GM21515 (cell line): ENCODE measurements at regions not wholly inside any gene's neighbourhood (a gene's known extent, or its start where the extent isn't known, plus 50 kb on each side); places are given as distances from the start of the nearest gene placed in this dataset.
"Not testable (repeated sequence)": the region's sequence is repeated elsewhere in the genome, so short reads cannot be mapped to it uniquely, and the experiment has no call there.

Source experiments
- ATAC-seq: cut with Tn5 transposase; IDR thresholded peaks from one replicate; pipeline ENCODE4 v1.9.1; 2021; ENCODE audit not compliant: unreplicated experiment

DNA sequence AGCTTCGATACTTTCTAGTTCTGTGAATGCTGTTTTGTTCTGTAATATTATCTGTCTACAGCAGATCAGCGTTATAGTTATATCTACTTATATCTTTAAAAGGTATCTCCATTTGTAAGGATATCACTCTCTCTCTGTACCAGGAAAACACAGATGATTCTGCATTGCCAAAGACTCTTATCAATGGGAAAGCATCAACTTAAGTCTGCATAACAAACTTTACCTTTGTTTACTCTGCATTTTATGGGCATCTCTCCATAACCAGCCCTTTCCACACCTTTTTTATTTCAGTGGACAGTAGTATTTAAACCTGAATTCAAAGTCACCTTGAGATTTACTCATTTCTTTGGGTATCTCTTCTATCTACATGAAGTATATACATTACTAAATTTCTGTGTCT, 238.7 kb upstream of the GRM7 start:
- no peak for ATAC-seq

DNA sequence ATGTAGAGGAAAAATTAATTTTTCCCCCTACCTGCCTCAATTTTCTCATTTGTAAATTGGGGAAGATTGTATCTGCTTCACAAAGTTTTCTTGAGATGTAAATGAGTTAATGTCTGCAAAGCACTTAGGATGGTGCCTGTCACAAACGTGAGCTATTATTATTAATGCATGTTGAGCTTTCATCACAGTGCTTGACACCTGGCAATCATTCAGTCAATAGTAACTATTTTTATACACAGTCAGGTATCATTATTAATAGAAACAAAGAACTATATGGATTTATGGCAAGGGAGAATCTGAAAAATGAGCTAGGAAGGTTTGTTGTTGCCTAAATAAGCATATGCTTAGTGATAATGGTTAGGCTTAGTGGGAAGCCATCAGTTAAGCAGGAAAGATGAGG, 238.2 kb upstream of the GRM7 start:
- no peak for ATAC-seq

DNA sequence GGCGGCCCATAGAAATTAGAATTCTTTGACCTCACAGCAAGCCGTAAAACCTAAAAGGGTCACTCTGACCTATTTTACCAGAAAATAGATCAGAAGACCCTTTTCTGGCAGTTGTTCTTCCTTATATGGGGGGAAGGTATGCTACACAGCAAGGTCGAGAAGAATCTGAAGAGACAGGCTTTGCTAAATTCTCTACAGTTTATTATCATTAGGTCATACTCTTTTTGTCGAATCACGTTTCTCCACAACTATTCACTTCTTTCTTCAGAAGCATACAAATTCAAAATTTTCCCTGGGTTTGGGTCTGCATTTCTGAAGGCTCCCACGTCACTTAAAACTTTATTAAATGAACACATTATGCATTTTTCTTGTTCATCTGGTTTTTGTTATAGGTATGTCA, 229.5 kb upstream of the GRM7 start:
- ATAC-seq, result no peak

DNA sequence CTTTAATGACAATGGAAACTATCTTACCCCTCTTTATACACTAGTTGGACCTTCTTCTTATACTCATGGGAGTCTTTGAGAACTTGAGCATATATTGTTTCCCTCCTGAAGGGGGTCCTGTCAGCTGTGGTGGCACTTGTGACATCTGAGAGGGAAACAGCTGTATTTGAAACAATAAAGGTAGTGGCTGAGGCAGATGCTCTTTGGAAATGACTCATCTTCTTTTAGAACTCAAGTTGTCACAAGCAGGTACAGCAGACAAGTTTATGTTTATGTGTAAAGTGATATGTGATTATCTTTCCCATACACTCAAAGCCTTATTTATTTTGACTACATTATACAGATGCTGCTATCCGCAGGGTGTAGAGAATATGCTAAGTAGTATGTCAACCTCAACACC, 220.0 kb upstream of the GRM7 start:
- ATAC-seq, result no peak

DNA sequence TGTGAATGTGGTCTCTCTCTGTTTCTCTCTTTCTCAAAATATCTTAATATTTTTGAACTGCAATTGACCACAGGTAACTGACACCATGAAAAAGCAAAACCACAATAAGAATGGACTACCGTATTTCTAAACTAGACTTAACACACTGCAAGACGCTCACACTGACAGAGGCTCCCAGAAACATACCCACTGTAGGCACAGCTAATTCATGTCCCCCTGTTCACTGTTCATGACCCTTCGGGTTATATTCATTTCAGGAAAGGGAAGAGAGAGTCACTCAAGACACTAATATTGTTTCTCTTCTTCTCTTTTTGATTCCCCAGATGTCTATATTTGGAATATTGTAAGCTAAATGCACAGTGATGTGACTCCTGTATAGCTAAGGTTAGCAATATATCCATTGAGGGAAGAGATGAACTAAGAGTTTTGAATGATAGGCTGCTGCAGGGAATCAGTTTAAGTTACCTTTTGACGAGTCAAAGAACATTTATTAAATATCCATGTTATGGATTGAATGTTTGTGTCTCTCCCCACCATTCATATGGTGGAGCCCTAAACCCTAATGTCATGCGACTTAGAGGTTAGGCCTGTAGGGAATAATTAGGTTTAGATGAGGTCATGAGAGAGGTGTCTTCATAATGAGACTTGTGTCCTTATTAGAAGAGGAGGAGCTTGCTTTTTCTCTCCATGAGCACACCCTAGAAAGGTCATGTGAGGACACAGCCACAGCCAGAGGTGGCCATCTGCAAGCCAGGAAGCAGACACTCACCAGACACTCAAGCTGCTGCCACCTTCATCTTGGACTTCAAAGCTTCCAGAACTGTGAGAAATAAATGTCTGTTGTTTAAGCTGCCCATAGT, 216.6 kb upstream of the GRM7 start:
- ATAC-seq, result no peak

DNA sequence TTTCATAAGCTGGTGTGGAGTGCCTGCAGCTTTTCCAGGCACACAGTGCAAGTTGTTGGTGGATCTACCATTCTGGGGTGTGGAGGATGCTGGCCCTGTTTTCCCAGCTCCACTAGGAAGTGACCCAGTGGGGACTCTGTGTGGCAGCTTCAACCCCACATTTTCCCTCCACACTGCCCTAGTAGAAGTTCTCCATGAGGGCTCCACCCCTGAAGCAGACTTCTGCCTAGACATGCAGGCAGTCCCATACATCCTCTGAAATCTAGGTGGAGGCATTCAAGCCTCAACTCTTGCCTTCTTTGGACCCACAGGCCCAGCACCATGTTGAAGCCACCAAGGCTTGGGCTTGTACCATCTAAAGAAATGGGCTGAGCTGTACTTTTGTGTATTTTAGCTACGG, 206.2 kb upstream of the GRM7 start:
- no peak for ATAC-seq

DNA sequence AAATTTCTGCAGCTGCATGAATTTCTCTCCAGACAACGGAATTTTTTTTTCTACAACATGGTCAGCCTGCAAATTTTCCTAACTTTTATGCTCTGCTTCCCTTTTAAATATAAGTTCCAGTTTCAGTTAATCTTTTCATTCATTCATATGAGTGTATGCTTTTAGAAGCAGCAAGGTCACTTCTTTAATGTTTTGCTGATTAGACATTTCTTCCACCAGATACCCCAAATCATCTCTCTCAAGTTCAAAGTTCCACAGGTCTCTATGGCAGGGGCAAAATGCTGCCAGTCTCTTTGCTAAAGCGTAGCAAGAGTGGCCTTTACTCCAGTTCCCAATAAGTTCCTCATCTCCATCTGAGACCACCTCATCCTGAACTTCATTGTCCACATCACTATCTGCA, 205.6 kb upstream of the GRM7 start:
- no peak for ATAC-seq

DNA sequence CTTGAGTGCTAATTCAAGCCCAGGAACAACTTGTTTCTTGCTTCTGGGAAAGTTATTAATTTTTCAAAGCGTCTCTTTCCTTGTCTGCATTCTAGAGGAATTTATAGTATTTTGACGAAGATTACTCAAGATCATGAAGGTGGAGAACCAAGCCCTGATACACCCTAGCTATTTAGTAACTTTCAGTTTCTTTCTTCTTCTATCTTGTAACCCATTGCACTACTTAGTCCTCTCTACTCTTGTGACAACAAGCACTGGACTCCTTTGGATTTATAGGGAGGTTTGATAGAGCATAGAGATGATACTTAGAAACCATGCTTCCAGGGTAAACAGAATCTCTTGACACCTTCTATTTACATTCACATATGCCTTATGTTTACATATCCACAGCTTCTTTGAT, 203.3 kb upstream of the GRM7 start:
- no peak for ATAC-seq

DNA sequence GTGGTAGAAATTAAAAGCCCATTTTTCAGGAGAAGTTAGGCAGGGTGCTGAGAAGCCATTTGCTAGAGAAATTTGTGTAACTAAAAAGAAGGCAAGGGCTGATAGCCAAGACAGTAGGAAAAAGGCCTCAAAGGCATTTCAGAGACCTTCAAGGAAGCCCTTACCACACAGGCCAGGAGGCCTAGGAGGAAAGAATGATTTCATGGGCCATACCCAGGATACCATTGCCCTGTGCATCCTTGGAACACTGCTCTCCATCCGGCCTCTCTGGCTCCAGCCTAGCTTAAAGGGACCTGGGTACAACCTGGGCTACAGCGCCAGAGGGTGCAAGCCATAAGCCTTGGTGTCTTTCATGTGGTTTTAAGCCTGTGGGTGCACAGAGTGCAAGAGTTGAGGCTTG, 193.6 kb upstream of the GRM7 start:
- ATAC-seq, result no peak

DNA sequence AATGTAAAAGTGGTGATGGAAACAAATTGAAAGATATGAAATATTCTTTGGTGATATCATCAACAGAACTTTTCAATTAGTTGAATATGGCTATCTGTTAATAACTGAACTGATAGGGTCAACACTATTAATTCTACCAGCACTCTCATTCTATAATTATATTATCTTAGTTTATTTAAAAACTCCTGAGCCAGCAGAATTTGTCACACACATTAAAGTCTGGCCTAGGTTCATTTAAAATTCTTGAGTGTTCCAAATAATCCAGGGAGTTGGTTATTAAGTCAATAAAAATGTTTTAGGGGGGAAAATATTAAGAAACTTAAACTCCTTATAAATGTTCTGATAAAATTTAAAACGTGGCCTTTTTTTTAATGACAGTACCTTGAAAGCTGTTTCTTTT, 189.6 kb upstream of the GRM7 start:
- no peak for ATAC-seq

DNA sequence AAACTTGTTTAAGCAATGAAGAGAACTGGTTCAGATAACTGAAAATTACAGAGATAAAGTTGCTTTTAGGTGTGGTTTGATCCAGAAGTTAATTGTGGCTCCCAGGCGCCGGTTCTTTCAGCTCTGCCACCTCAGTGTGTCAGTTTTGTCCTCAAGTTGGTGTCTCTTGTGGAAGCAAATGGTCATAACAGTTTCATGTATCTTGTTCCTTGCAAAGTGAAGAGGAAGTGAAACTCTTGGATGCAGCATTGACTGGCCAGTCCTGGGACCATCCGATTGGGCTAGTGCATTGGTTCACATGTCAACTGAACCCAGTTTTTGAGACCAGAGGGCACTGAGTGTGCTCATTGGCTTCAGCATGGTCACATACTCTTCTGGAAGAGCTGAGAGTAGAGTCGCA, 181.4 kb upstream of the GRM7 start:
- ATAC-seq, result peak; percentile 43

DNA sequence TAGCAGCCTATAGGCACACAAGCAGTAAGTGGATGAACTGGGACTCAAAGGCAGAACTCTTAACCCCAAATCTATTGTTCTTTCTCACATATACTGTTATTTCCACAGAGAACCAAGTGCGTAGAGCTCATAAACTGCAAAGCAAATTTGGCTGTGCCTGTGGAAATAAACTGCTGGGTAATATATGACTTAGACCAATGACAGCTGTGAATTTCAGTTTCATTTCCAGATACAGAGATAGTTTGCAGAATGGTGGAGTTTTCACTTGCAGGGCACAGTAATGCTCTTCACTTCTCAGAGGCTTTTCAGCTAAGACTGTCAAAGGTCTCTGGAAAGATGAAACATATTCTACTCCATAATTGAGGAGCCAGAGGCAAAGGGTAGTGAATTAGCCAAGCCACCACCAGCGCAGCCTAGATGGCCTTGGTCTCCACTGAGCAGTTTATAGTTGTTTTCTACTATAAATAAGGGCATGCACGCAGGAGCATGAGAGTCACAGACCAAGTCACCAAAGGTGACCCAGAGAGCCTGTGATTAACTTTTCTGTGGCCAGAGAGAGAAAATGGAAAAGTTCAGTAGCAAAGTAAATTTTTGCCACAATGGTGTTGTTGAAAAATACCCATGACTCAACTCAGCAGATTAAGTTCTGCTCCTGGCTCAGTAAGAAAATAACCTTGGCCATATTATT, 180.7 kb upstream of the GRM7 start:
- peak; percentile 96 for ATAC-seq

DNA sequence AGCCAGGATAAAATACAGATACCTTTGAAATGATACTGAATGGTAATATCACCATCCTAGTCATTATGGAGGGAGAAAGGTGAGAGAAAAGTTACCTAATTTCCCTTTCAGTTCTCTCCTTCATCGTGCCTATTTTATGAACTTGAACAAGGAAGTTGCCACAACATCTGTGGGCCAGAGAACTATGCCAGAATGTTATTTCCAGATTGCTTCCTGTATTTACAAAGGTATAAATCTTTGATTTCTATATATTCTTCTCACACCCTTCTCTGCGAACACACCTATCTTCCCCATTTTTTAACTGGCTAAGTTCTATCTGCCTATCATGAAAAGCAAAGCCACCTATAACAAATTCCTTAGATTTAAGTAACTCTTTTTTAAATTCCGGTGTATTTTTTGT, 163.6 kb upstream of the GRM7 start:
- ATAC-seq, result no peak

DNA sequence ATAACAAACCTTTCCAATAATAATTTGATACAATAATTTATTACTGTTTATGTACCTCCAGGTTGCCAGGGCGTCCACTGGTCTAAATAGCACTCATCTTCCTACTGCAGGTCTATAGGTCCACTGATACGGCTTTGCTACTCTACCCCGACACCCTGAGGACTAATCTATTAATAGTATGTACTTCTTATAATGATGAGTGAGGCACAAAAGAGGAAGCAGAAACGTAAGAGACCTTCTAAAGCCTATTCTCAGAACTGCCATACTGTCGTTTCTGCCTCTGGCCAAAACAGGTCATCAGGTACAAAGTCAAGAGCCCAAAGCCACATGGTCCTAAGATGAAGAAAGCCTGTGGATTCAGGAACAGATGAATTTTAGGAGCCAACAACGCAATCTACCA, 163.2 kb upstream of the GRM7 start:
- ATAC-seq, result peak; percentile 66

DNA sequence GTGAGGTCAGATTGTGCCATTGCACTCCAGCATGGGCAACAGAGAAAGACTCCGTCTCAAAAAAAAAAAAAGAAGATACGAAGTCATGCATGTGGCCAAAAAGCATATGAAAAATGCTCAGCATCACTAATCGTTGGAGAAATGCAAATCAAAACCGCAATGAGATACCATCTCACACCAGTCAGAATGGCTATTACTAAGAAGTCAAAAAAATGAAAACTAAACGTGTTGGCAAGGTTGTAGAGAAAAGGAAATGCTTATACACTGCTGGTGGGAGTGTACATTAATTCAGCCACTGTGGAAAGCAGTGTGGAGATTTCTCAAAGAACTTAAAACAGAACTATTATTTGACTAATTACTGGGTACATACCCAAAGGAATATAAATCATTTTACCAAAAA, 156.1 kb upstream of the GRM7 start:
- ATAC-seq, result not testable (repeated sequence)

DNA sequence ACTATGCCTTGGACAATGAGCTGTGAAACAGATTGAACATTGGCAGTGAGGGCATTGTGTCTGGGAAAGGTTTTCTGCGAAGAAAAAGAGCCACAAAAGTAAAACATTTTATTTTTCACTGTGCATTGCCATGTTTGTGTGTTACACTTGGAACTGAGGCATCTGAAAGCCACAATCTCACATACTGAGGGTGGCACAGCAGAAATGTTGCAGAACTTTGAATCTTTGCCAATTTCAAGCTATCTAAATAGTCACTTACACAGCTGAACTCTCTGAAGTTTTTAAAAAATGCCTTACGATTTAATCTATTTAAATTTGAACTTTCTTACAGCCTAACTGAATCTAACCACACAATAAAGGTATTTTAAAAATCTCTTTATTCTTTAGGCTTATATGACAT, 154.1 kb upstream of the GRM7 start:
- ATAC-seq, result no peak

DNA sequence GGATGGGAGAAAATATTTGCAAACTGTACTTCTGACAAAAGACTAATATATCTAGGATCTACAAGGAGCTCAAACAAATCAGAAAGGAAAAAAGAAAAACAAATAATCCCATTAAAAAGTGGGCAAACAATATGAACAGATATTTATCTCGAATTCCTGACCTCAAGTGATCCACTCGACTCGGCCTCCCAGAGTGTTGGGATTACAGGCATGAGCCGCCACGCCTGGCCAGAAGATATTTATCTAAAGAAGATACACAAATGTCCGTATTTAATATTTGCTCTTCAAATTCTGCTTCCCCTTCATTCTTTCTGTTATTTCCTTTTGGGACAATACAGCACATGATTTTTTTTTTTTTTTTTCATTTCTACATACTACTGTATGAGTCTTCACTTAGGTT, 151.7 kb upstream of the GRM7 start:
- ATAC-seq, result no peak

DNA sequence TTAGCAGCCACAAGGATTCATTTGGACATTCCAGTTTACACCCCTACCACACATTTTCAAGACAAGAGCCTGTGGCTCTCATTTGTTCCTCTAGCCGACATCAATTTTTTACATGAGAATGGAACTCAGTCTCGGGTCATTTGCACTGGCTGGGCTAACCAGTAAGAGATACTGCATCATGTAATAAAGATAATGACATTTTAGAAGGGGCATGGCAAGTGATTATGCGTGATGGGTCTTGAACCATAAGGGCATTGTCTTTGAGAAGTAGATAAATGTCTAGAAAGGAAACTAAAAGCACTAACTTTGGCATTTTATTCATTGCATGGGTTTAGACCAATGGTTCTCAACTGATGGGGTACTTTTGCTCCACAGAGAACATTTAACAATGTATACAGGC, 146.0 kb upstream of the GRM7 start:
- no peak for ATAC-seq

DNA sequence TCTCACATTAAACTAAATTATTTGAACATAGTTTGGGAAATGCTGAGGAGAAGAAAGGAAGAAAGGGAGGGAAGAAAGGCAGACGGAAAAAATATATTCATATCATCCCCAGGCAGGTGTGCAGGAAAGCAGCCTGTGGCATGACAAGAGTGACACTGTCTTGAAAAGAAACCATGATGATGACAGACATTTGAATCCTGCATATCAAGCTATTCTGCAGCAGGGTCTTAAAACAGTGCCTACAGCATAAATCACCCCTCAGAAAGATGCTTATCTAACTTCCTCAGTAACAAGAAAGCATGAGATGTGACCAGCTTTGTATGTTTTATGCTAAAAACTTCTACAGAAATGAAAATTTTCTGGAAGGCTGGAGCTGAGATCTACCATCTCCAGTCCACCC, 144.5 kb upstream of the GRM7 start:
- ATAC-seq, result no peak

DNA sequence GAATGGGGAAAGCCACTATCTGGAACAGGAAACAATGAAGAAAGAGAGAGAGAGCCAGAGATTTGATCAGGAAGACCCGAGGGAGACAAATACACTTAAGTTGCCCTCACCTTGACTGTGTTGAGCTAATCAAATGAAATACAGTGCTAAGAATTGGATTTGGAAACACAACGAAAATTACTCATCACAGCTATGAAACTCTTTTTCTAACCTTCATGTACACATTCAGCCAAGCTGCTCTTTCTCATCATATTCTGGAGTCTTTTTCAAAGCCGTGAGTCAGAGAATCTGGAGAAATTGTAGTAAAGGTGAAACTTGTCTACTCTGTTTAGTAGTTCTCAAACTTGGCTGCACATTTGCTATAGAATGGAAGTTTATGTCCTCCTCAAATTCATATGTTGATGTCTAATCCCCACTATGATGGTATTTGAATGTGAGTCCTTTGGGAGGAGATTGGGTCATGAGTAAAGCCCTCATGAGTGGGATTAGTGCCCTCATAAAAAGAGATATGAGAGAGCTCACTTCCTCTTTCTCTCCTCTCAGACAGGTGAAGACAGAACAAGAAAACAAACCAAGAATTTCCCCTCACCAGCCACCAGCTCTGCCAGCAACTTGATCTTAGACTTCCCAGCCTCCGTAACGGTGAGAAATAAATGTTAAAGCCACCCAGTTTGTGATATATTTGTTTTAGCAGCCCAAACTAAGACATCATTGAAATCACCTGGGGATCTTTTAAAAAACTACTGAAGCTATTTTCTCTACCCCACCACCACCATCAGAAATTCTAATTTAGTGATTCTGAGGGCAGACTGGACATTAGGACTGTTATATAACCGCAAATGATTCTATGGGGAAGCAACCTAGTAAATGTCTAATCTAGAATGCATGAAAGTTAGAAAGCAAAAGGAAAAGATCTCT, 143.6 kb upstream of the GRM7 start:
- ATAC-seq, result peak; percentile 95

DNA sequence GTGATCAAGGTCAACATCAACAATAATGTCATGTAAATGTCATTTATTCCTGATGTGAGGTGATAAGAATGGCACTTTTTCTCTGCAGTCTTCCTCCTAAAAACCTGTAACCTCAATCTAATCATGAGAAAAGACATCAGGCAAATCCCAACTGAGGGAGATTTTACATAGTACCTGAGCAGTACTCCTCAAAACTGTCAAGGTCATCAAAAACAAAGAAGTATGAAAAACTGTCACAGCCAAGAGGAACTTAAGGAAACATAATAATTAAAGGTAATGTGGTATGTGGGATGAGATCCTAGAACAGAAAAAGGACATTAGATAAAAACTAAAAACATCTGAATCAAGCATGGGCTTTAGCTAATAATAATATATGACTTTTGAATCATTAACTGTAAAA, 140.9 kb upstream of the GRM7 start:
- ATAC-seq, result no peak

DNA sequence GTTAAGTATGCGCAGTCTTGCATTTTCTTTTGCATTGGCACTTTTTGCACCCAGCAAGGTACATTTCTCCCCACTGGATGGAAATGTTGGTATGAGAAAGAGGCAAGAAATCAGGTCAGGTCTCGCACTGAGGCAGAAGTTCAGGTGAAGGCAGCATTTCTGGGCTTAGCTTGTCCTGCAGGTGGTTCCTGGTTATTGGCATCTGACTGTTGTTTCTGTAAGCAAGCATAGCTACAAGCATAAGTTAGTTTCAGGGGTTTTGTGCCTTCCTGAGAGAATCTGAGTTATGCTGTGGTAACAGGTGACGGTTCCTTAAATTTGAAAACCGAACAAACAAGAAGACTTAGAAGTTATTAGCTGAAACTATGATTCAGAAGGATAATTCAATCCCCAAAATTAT, 139.4 kb upstream of the GRM7 start:
- ATAC-seq, result no peak
